OCI-LY3 (cell line): ENCODE measurements at regions not wholly inside any gene's neighbourhood (a gene's known extent, or its start where the extent isn't known, plus 50 kb on each side); places are given as distances from the start of the nearest gene placed in this dataset.

ENCODE experiments used
- EZH2phosphoT487 ChIP-seq: fragments of 200-600 bp; shearing (Covaris generic); IDR thresholded peaks from 2 replicates; pipeline ENCODE4 v1.6.1; 2018; ENCODE audit warnings: antibody characterized with exemption, mixed run types, low read depth
- TF ChIP-seq, protein P1 (sequence below): fragments of 200-600, 300-600 bp; sonication (generic); IDR thresholded peaks from 2 replicates; pipeline ENCODE4 v1.5.1; 2014; ENCODE audit warnings: antibody characterized with exemption, low read length, low read depth

DNA sequence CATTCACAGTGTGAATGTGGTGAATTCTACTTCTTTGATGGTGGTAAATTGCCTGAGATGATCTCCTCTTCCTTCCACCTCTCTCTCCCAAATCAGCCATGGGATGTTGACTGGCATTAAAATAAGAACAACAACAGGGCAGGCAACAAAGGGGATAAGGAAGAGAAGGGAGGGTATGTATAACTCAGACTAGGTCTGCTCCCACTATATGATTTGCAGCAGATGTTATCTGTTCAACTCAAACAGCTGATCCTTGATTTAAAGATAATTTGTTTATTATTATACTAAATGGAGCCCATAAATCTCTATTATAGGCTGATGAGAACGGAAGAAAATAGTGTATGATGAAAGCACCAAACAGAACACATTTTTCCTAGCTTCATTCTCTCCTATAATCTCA lies 262.0 kb downstream of the BTBD3 start:
- TF ChIP-seq, protein P1, sequence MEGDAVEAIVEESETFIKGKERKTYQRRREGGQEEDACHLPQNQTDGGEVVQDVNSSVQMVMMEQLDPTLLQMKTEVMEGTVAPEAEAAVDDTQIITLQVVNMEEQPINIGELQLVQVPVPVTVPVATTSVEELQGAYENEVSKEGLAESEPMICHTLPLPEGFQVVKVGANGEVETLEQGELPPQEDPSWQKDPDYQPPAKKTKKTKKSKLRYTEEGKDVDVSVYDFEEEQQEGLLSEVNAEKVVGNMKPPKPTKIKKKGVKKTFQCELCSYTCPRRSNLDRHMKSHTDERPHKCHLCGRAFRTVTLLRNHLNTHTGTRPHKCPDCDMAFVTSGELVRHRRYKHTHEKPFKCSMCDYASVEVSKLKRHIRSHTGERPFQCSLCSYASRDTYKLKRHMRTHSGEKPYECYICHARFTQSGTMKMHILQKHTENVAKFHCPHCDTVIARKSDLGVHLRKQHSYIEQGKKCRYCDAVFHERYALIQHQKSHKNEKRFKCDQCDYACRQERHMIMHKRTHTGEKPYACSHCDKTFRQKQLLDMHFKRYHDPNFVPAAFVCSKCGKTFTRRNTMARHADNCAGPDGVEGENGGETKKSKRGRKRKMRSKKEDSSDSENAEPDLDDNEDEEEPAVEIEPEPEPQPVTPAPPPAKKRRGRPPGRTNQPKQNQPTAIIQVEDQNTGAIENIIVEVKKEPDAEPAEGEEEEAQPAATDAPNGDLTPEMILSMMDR: no peak
- TF ChIP-seq EZH2phosphoT487: no peak
